Keratinocyte (primary cell): ENCODE measurements at regions not wholly inside any gene's neighbourhood (a gene's known extent, or its start where the extent isn't known, plus 50 kb on each side); places are given as distances from the start of the nearest gene placed in this dataset.

ENCODE experiments used
- EZH2 ChIP-seq: IDR thresholded peaks from one replicate; pipeline ENCODE4 v1.6.1; 2012; ENCODE audit warnings: inconsistent platforms, mild to moderate bottlenecking, low read length, moderate library complexity
- TF ChIP-seq, protein P1 (sequence below), 3 experiments: IDR thresholded peaks in 1 of 3; conservative IDR thresholded peaks in 1 of 3; optimal IDR thresholded peaks in 1 of 3; 2 replicates in 2 of 3; 3 replicates in 1 of 3; pipeline versions ENCODE3 to v1.5.1; 2011; ENCODE audit warnings: low read length in 3 of 3, mild to moderate bottlenecking in 3 of 3, moderate library complexity in 2 of 3, control low read depth in 1 of 3, inconsistent platforms in 1 of 3; ENCODE audit not compliant: insufficient read depth in 2 of 3; ENCODE audit errors: extremely low read depth in 1 of 3

DNA sequence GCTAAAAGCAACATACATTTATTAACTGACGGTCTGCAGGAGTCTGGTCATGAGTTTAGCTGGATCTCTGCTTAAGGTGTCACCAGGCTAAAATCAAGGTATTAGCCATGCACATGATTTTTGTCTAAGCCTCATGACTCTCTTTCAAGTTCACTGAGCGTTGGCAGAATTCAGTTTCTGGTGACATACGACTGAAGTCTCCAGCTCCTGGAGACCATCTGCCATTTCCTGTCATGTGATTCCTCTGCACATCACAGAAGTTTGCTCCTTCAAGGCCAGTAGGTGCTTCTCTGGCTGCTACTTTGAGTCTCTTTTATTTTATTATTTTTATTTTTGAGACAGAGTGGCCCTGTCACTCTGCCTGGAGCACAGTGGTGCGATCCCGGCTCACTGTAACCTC lies 148.4 kb upstream of the EYA4 start:
- TF ChIP-seq, protein P1, sequence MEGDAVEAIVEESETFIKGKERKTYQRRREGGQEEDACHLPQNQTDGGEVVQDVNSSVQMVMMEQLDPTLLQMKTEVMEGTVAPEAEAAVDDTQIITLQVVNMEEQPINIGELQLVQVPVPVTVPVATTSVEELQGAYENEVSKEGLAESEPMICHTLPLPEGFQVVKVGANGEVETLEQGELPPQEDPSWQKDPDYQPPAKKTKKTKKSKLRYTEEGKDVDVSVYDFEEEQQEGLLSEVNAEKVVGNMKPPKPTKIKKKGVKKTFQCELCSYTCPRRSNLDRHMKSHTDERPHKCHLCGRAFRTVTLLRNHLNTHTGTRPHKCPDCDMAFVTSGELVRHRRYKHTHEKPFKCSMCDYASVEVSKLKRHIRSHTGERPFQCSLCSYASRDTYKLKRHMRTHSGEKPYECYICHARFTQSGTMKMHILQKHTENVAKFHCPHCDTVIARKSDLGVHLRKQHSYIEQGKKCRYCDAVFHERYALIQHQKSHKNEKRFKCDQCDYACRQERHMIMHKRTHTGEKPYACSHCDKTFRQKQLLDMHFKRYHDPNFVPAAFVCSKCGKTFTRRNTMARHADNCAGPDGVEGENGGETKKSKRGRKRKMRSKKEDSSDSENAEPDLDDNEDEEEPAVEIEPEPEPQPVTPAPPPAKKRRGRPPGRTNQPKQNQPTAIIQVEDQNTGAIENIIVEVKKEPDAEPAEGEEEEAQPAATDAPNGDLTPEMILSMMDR (optimal IDR thresholded peaks at IDR 0.05 in 1 of 3, IDR thresholded peaks at IDR 0.05 in 1 of 3, conservative IDR thresholded peaks at IDR 0.05 in 1 of 3; ENCODE audit: extremely low read depth in 1 of 3, insufficient read depth in 2 of 3, low read length in 3 of 3) = no peak
- TF ChIP-seq EZH2 = no peak
